Right lung (tissue), 2 donors: ENCODE measurements at regions not wholly inside any gene's neighbourhood (a gene's known extent, or its start where the extent isn't known, plus 50 kb on each side); places are given as distances from the start of the nearest gene placed in this dataset.
"Not testable (repeated sequence)": the region's sequence is repeated elsewhere in the genome, so short reads cannot be mapped to it uniquely, and the experiment has no call there.

Experiments
- DNase-seq, 2 donors: peaks; one replicate each; pipeline ENCODE4 v3.0.0-alpha.2; 2013

DNA sequence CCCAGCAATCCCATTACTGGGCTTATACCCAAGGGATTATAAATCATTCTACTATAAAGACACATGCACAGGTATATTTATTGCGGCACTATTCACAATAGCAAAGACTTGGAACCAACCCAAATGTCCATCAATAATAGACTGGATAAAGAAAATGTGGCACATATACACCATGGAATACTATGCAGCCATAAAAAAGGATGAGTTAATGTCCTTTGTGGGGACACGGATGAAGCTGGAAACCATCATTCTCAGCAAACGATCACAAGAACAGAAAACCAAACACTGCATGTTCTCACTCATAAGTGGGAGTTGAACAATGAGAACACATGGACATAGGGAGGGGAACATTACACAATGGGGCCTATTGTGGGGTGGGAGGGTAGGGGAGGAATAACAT, 224.4 kb upstream of the SERP2 start:
- not testable (repeated sequence) for DNase-seq

DNA sequence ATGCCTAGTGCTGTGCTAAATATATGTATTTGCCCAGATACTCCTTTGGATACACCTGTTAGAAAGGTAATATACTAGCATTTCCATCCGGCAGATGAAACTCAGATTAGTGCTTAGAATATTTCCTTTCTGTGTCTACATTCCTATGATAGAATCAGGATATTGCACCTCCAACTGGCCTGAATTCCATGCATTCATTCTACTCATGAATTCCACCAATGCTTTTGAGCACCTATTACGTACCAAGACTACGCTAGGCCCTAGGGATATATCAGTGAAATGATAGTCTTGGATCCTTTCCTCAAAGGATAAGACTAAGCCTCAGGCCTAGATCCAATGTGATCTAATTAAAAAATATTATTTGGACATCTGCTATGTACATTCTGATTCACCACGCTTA, 223.8 kb upstream of the SERP2 start:
- DNase-seq = no peak

DNA sequence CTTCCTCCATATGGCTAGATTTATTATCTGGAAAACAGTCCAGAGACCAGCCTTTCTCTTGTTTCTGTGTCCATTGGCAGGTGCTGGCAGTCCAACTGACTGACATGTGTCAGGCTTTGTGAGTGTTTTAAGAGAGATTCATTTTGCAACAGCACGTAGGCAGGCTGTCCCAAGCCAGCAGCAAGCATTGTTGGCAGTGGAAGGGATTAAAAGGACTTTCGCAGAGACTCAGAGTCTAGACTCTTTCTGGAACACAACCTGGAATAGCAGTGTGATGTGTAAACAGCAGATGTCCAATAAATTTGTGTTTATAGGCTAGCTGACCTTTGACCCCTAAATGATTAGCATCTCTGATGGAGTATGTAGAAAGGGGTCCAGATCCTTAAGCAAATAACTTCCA, 222.2 kb upstream of the SERP2 start:
- DNase-seq = no peak

DNA sequence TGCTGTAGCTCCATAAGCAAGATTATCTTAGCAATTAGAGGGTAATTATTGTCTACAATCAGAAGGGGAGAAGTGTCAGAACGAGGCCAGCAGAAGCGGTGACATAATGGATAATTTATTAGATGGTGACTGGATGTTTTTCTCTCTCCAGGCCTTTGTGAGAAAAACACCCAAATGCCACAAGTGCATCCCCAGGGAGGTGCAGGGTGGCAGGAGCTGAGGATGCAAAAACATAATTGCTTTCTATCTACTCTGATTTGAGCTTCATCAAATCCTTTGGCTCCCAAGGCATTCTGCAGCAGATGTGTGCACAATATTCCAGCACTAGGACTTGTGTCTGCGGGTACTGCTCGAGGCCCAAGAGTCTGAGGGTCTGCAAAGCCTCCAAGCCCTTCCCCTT, 220.1 kb upstream of the SERP2 start:
- no peak for DNase-seq

DNA sequence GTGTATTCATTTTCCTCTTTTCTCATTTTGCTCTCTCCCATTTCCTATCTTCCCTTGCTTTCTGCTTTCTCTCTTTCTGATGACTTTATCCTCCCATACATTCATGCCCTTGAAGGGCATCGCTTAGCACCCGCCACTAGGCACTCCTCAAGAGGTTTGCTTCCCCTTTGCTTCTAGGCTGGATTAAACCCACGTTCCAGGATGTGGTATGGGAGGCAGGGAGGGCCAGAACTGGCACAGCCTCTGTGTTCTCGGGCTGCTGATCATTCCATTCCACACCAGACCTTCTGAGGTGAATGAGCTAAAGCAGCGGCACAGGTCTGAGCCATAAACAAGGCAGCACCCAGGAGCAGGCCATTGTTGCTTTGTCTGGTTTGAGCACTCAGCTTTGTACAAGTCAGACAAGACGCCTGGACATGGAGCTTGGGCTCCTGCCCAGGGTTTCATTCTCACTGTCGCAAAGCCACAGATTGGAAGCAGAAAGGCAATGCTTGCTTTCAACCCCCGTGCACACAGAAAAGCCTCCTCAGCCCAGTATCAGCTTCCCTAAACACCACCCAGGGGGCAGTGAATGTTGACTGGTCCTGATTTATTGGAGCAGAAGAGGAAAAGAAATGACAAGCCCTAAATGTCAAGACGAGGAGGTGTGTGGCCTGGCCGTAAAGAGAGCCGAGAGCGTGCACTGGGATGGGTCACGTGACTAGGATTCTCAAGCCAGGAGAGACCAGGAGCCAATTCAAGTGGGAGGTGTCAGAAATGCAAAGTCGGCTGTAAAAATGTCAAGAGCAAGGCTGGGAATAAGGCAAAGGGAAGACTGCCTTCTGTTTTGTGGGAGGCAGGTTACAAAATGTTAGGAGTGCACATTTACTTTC, 218.0 kb upstream of the SERP2 start:
- DNase-seq = peak; percentile 63 to 71

DNA sequence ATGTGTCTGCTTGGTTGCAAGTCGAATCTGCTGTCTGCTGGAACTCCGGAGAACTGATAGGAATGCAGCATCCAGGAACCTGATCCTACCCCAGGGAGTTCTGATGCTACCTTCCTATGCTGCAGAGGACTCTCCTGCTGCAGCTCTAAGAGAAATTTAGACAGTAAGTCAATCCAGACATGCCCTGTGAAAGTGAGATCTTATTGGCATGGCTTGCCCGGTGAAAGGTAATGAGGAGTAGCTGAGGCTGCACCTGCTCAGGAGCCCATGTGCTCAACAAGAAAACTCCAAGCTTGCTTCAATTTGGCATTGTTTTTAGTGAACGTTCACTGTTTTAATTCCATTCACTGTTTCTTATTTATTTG, 217.3 kb upstream of the SERP2 start:
- DNase-seq = no peak

DNA sequence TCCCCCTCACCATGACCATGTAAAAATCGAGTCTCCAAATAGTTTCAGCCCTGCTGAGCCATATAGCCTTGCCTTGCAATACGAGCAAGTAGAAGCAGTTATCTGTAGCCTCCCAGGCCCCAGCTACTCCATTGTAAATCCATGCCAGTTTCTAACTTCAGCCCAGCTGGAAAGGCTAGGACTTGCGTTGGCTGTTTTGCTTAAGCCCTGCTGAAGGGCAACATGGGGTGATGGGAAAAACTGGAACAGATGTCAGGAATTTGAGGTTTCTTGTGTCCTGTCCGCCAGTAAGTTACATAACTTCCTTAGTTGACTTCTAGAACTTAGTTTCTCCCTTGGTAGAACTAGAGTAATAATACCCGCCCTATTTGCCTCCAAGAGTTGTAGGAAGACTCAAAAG, 216.0 kb upstream of the SERP2 start:
- DNase-seq = no peak

DNA sequence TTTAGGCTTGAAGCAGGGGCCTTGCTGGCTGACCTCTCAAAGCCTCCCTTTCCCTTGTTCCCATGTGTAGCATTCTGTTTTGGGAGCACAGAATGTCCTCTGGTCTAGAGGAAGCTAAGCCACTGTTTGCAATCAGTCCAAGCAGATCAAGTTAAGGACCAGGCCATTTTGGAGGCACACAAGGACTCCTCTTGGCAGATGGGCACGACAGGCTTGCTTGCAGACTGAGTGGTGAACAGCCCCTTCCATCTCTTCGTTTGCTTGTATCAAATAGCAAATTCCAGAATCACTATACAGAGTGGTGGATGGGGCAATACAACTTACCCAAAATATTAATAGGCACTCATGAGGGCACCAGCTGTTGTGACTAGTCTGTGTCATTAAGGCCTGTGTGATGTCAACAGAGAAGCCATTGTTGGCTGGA, 215.5 kb upstream of the SERP2 start:
- DNase-seq = no peak

DNA sequence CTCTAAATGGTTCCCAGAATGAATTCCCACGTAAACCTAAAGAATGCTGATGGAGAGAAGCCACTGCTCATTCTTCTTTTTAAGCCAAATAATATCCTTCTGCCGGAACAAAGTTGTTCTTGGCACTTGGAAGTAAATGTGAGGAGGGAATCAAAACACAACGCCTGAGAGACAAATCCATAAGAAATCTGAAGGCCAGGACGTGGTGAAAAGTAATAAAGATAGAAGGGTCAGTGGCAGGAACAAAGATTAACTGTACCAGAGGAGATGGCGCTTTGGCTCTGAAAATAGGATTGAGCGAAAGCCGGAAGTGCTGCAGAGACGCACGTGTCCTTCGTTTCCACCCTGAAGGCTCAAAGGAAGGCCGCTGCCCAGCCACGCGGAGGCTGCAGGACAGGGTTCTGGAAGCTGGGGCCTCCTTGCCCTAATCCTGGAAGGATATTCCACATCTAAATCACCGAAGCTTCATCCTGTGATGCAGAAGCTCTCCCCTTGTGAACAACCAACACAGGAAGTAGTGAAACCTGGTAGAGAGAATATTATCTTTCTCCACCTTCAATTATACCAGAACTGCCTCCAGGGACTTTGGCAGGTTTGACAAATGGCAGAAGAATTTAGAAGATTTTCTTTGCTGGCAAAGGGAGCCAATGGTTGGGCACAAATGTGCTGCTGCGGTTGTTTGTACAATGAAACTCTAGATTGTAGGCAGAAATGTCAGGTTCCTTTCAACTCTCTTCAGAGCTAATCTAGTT, 214.6 kb upstream of the SERP2 start:
- no peak for DNase-seq

DNA sequence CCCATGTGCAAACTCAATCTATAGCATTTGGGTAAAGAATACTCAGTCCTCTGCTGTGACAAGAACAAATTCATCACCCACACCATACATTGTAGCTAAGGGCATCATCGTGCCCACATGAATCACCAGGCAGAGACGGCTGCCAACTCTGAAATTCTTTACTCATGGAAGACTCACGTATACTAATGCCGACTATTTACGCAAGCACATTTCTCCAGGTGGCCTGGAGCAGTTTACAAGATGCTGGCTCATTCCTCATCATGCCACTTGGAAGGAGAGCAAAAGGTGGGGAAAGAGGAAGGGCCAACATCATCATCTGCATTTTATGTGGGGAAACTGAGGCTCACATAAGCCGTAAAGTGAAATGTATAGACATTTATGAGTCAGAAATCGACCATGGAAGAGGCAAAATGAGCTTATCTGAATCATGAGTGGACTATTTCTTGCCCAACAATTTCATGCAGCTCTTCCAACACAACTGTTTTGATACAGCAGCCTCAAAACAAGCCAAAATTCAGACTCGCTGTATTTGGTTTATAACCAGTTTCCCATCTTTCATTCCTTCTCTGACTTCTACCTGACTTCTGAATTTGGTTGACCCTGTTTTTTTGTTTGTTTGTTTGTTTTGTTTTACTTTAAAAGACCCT, 213.9 kb upstream of the SERP2 start:
- DNase-seq = no peak

DNA sequence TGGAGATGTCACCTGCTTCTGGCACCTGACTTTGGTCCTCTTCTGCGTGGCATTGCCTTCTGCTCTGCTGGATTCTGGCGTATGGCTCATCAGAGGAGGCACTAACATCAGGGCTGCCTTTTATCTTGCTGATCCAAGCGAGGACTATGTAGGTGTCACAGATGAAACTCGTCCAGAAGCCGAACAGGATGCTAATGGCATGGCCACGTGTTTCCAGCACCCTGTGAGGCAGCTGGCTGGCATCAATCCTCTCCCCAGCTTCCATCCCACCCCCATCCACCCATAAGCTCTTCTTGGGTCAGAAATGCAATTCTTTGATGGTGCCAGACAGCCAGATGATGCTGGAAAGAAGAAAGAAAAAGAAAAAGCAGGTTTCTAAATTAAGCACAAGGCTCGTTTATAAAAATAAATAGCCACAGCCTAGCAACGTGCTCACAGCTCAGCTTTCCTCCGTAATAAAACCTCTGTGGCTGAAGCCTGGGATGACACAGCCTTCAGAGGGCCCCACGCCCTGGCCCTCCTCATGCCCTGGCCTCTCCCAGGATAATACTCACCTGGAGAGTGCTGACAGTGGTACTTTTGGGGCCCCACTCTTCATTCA, 212.9 kb upstream of the SERP2 start:
- no peak for DNase-seq

DNA sequence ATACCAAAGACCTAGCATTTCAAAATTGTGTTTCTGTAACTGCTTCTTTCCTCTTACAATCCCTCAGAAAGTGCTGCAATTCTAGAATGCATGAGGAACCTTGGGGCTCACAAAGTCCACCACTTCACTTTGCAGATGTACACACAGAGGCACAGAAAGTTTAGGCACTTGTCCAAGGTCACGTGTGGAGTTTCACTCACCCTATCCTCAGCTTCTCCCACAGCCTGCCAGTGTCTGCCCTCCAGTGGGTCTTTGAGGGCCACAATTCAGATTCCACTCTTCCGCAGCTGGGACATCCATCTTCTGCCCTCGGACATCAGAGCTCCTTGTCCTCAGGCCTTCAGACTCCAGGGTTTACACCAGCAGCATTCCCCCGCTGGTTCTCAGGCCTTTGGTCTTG, 210.5 kb upstream of the SERP2 start:
- no peak for DNase-seq

DNA sequence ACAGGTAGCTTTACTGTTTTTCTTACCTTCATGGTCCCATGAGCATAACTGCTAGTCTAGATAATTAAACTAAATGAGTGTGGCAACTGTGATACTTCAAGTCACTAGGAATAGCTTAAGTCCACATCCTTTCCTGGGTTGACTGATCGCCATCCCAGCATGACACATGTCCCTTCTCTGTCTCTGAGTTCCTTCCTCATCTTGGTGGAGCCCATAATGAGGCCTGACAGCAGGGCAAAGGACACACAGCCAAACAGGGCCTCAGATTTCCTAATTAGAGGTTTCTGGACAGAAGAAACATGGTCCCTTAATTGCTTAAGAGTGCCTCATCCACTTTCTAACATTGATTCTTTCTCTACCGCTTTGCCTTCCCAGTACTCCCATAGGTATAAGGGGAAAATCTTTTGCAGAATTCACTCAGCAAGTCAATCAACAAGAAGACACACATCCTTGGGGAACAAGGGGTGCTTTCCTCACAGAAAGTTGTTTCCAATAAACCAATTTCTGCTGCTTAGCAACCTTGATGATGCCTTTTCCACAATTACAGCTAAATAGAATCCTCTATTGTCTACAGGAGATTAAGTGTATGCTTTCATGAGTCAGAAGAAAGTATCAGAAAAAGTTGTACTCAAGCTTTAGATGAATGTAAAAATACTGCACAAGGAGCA, 208.3 kb upstream of the SERP2 start:
- DNase-seq = no peak

DNA sequence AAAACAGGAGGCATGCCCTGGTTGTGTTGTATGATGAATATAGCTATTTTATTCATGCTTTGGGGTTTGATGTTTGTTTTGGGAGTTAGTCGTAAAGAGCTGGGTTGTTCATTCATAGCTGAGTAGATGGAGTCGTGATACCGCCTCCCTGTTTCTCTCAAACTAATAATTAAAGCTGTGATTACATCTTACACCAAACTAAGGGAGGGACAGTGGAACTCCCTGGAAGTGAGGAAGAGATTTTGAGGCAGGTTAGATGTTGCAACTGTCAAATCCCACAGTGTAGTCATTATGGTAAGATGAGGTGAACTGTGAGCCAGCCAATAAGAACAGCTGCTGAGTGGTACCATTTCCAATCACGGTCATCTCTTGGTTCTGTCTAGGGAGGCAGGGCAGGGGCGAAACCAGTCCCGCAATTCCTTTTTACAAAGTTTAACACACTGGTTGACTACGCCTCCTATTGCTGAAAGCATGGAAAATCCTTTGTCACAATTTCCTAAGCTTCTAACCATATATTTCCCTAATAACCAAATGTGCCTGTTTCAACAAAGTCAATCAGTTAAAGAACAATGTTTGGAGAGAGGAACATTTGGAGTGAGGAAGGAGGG, 207.6 kb upstream of the SERP2 start:
- DNase-seq = no peak

DNA sequence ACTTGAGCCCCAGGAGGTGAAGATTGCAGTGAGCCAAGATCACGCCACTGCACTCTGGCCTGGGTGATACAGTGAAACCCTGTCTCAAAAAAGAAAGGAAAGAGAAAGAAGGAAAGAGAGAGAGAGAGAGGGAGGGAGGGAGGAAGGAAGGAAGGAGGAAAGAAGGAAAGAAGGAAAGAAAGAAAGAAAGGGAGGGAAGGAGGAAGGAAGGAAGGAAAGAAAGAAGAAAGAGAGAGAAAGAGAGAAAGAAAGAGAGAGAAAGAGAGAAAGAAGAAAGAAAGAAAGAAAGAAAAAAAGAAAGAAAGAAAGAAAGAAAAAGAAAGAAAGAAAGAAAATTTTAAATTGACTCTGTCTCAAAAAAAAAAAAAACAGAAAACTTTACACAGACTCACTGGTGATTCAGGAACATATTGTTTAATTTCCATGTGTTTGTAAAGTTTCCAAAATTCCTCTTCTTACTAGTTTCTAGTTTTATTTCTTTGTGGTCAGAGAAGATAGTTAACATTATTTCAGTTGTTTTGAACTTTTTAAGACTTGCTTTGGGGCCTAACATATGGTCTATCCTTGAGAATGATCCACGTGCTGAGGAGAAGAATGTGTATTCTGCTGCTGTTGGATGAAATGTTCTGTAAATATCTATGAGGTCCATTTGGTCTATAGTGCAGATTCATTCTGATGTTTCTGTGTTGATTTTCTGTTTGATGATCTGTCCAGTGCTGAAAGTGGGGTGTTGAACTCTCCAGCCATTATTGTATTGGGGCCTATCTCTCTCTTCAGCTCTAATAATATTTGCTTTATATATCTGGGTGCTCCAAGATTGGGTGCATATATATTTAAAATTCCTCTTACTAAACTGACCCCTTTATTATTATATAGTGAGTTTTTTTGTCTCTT, 204.4 kb upstream of the SERP2 start:
- no peak for DNase-seq

DNA sequence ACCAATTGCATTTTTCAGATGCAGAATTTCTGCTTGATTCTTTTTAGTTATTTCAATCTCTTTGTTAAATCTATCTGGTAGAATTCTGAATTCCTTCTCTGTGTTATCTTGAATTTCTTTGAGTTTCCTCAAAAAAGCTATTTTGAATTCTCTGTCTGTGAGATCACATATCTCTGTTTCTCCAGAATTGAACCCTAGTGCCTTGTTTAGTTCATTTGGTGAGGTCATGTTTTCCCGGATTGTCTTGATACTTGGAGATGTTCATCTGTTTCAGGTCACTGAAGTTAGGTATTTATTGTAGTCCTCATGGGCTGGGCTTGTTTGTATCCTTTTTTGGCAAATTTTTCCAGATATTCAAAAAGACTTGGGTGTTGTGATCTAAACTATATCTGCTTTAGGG, 202.9 kb upstream of the SERP2 start:
- DNase-seq = no peak

DNA sequence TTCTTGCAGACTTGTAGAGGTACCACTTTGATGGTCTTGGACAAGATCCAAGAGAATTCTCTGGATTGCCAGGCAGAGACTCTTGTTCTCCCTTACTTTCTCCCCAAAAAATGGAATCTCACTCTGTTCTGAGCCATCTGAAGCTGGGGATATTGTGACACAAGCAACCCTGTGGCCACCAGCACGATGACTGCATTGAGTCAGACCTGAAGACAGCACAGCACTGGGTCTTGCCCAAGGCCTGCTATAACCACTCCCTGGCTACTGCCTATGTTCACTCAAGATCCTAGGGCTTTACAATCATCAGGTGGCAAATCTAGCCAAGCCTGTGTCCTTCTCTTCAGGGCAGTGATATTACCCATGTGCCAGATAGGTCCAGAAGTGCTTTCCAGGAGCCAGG, 202.5 kb upstream of the SERP2 start:
- DNase-seq = no peak

DNA sequence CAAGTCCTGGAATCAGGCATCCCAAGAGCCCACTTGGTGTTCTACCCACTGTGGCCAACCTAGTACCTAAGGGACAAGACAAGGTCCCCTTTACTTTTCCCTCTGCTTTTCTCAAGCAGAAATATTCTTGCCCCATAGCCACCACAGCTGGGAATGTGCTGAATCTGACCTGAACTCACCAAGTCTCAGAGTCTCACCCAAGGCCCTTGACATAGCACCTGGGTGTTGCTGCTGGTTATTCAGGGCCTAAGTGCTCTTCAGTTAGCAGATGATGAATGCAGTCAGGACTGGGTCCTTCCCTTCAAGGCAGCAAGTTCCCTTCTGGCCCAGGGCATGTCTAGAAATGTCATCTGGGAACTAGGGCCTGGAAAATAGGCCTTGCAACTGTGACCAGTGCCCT, 201.8 kb upstream of the SERP2 start:
- DNase-seq = no peak

DNA sequence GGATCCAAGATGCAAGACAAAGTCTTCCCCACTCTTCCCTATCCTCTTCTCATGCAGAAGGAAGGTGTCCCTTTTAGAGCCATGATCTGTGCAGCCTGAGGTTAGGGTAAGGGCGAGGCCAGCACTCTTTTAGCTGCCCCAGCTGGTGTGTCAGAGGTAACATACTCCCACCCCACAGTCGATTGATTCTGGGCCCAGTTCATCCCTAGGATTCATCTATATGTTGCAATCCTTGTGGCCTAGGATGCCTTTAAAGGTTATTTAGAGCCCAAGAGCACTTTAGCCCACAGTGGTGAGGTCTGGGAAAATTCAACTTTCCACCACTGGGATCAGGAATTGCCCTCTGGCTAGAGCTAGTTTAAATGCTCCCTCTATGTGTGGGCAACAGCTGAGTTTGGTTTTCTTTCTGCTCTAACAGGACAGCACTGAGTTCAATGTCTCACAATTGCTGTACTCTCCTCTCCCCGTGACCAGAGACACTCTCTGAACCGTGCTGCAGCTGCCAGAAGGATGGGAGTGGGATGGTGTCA, 201.3 kb upstream of the SERP2 start:
- DNase-seq = no peak

DNA sequence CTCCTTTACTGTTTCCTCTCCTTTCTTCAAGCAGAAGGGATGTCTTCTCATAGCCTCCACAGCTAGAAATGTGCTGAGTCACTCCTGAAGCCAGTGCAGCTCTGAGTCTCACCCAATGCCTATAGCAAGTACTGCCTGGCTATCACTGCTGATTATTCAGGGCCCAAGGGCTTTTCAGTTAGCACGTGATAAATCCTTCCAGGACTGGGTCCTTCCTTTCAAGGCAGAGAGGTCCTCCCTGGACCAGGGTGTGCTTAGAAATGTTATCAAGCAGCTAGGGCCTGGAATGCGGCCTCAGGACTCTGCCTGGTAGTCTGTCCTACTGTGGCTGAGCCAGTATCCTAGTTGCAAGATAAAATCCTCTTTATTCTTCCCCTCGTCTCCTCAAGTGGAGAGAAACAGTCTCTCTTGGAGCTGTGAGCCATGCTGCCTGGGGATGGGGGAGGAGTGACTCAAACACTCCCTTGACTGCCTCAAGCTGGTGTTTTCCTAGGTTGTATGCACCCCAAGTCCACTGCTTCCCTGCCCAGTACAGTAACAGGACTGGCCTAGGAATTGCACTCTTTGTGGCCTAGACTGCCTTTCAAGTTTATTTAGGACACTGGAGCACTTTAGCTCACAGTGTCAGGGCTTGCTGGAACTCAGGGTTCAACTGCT, 198.7 kb upstream of the SERP2 start:
- DNase-seq = no peak
